ENCODE measurements at regions not wholly inside any gene's neighbourhood (a gene's known extent, or its start where the extent isn't known, plus 50 kb on each side); places are given as distances from the start of the nearest gene placed in this dataset.
"Not testable (repeated sequence)": the region's sequence is repeated elsewhere in the genome, so short reads cannot be mapped to it uniquely, and the experiment has no call there.

GRCh38 chr9:82488313-82489200, 500.0 kb downstream of the SPATA31D1 start:
- H3K9me3 ChIP-seq, result no peaks in the 10 kb centered on the region
- H3K4me3 ChIP-seq, result no peak overlapping the region
- WGBS, 2 donors, result 43 to 46% methylated on average over 8 of the region's 8 CpGs
- TF ChIP-seq CTCF (IDR thresholded peaks at IDR 0.05) (no peak), POLR2A (IDR thresholded peaks at IDR 0.05) (no peak)
- DNase-seq, result no peak
- intact Hi-C loops (cut with DNase I; ENCODE audit: low total_unique reads), result no loop called here
- no peak overlapping the region for H3K27ac ChIP-seq
- H3K36me3 ChIP-seq (ENCODE audit: low read depth, missing control alignments), result no peaks in the 10 kb centered on the region
- peaks cover 6% of the 10 kb centered on the region for H3K4me1 ChIP-seq
- H3K27me3 ChIP-seq, result no peaks in the 10 kb centered on the region

GRCh38 chr9:82489201-82489821, 500.7 kb downstream of the SPATA31D1 start:
- no peaks in the 10 kb centered on the region for H3K27me3 ChIP-seq
- H3K4me3 ChIP-seq, result no peak overlapping the region
- 42 to 52% methylated on average over 5 of the region's 5 CpGs for WGBS, 2 donors
- intact Hi-C loops (cut with DNase I; ENCODE audit: low total_unique reads), result no loop called here
- no peak overlapping the region for H3K27ac ChIP-seq
- no peaks in the 10 kb centered on the region for H3K9me3 ChIP-seq
- no peak for DNase-seq
- no peaks in the 10 kb centered on the region for H3K36me3 ChIP-seq (ENCODE audit: low read depth, missing control alignments)
- peaks cover 6% of the 10 kb centered on the region for H3K4me1 ChIP-seq
- no peak for TF ChIP-seq CTCF (IDR thresholded peaks at IDR 0.05)
- TF ChIP-seq POLR2A (IDR thresholded peaks at IDR 0.05), result no peak

- no peak for DNase-seq
- H3K27ac ChIP-seq, result no peak overlapping the region
Observed at GRCh38 chr9:82490019-82490499, 501.5 kb downstream of the SPATA31D1 start.

GRCh38 chr9:82490821-82491220, 502.2 kb downstream of the SPATA31D1 start:
- H3K36me3 ChIP-seq (ENCODE audit: low read depth, missing control alignments); H3K27ac ChIP-seq; DNase-seq; H3K27me3 ChIP-seq; H3K9me3 ChIP-seq; H3K4me1 ChIP-seq; H3K4me3 ChIP-seq; intact Hi-C loops (cut with DNase I; ENCODE audit: low total_unique reads): not testable (repeated sequence)
- WGBS, 2 donors, result 82 to 84% methylated on average over 5 of the region's 5 CpGs

More at GRCh38 chr9:82490019-82490499, 501.5 kb downstream of the SPATA31D1 start:
- TF ChIP-seq CTCF (IDR thresholded peaks at IDR 0.05), result no peak
- TF ChIP-seq POLR2A (IDR thresholded peaks at IDR 0.05), result no peak
- Histone ChIP-seq H3K9me3 (no peaks in the 10 kb centered on the region), H3K27me3 (no peaks in the 10 kb centered on the region), H3K4me1 (peaks cover 6% of the 10 kb centered on the region), H3K4me3 (no peak overlapping the region), H3K36me3 (ENCODE audit: low read depth, missing control alignments) (no peaks in the 10 kb centered on the region)
- intact Hi-C loops (cut with DNase I; ENCODE audit: low total_unique reads), result no loop called here
- WGBS, 2 donors, result 24 to 36% methylated on average over 4 of the region's 4 CpGs

- H3K4me1 ChIP-seq, result peaks cover 9% of the 10 kb centered on the region
Observed at GRCh38 chr9:82491604-82492003, 503.0 kb downstream of the SPATA31D1 start.

More at GRCh38 chr9:82491604-82492003, 503.0 kb downstream of the SPATA31D1 start:
- Histone ChIP-seq H3K27ac (no peak overlapping the region), H3K27me3 (no peaks in the 10 kb centered on the region), H3K4me3 (no peak overlapping the region), H3K9me3 (no peaks in the 10 kb centered on the region), H3K36me3 (ENCODE audit: low read depth, missing control alignments) (no peaks in the 10 kb centered on the region)
- TF ChIP-seq CTCF (IDR thresholded peaks at IDR 0.05) (no peak), POLR2A (IDR thresholded peaks at IDR 0.05) (no peak)
- intact Hi-C loops (cut with DNase I; ENCODE audit: low total_unique reads), result no loop called here
- no peak for DNase-seq
- 95% methylated on average over 3 of the region's 3 CpGs for WGBS, 2 donors

All from testis (tissue), 2 donors.